ENCODE measurements at regions not wholly inside any gene's neighbourhood (a gene's known extent, or its start where the extent isn't known, plus 50 kb on each side); places are given as distances from the start of the nearest gene placed in this dataset.

GRCh38 chr12:124726596-124727263 lies 136.9 kb downstream of the SCARB1 start:
- no peak for DNase-seq (ENCODE audit: low read depth in 2 of 2)

GRCh38 chr12:124725597-124726237 lies 137.9 kb downstream of the SCARB1 start:
- DNase-seq (ENCODE audit: low read depth in 2 of 2): no peak

GRCh38 chr12:124725099-124725498 lies 138.6 kb downstream of the SCARB1 start:
- DNase-seq (ENCODE audit: low read depth in 2 of 2): no peak

- DNase-seq (ENCODE audit: low read depth in 2 of 2): no peak
Measured at GRCh38 chr12:124722878-124723277, 140.8 kb downstream of the SCARB1 start.

GRCh38 chr12:124721501-124722162 lies 142.0 kb downstream of the SCARB1 start:
- DNase-seq (ENCODE audit: low read depth in 2 of 2): no peak

GRCh38 chr12:124720681-124721500 lies 142.8 kb downstream of the SCARB1 start:
- DNase-seq (ENCODE audit: low read depth in 2 of 2): no peak

GRCh38 chr12:124720004-124720680 lies 143.5 kb downstream of the SCARB1 start:
- no peak for DNase-seq (ENCODE audit: low read depth in 2 of 2)

- no peak for DNase-seq (ENCODE audit: low read depth in 2 of 2)
Measured at GRCh38 chr12:124719231-124719630, 144.4 kb downstream of the SCARB1 start.

GRCh38 chr12:124718458-124718857 lies 145.2 kb downstream of the SCARB1 start:
- DNase-seq (ENCODE audit: low read depth in 2 of 2): no peak

GRCh38 chr12:124718036-124718435 lies 145.6 kb downstream of the SCARB1 start:
- no peak for DNase-seq (ENCODE audit: low read depth in 2 of 2)

GRCh38 chr12:124717318-124717717 lies 146.3 kb downstream of the SCARB1 start:
- no peak for DNase-seq (ENCODE audit: low read depth in 2 of 2)

- DNase-seq (ENCODE audit: low read depth in 2 of 2): no peak
Measured at GRCh38 chr12:124716208-124717130, 147.2 kb downstream of the SCARB1 start.

- DNase-seq (ENCODE audit: low read depth in 2 of 2): no peak
Measured at GRCh38 chr12:124715121-124715990, 147.9 kb upstream of the NCOR2 start.

GRCh38 chr12:124713436-124714082 lies 146.1 kb upstream of the NCOR2 start:
- peak; percentile 54 to 67 for DNase-seq (ENCODE audit: low read depth in 2 of 2)

GRCh38 chr12:124713041-124713435 lies 145.6 kb upstream of the NCOR2 start:
- no peak for DNase-seq (ENCODE audit: low read depth in 2 of 2)

GRCh38 chr12:124711344-124711743 lies 143.9 kb upstream of the NCOR2 start:
- no peak for DNase-seq (ENCODE audit: low read depth in 2 of 2)

GRCh38 chr12:124709722-124710687 lies 142.6 kb upstream of the NCOR2 start:
- no peak for DNase-seq (ENCODE audit: low read depth in 2 of 2)

GRCh38 chr12:124707316-124707715 lies 139.9 kb upstream of the NCOR2 start:
- DNase-seq (ENCODE audit: low read depth in 2 of 2): no peak
